SHP77 treated with DMSO at 0.1 percent for 48 hours (cell line): ENCODE measurements at regions not wholly inside any gene's neighbourhood (a gene's known extent, or its start where the extent isn't known, plus 50 kb on each side); places are given as distances from the start of the nearest gene placed in this dataset.
"Not testable (repeated sequence)": the region's sequence is repeated elsewhere in the genome, so short reads cannot be mapped to it uniquely, and the experiment has no call there.

ENCODE experiments used
- DNase-seq: peaks from one replicate; lab custom pipeline; 2025; lab: John Stamatoyannopoulos, UW

DNA sequence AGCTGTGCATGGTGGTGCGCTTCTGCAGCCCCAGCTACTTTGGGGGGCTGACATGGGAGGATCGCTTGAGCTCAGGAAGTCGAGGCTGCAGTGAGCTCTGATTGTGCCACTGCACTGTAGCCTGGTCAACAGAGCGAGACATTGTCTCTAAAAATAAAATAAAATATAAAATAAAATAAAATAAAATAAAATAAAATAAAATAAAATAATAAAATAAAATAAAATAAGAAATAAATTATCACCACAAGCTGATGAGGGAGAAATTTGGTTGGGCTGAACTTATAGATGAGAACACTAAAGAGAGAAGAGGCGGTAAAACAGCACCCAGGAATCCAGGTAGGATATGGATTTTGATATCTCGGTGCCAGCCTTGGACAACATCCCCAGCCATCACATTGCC, 933.7 kb downstream of the NLGN4X start:
- no peak for DNase-seq

DNA sequence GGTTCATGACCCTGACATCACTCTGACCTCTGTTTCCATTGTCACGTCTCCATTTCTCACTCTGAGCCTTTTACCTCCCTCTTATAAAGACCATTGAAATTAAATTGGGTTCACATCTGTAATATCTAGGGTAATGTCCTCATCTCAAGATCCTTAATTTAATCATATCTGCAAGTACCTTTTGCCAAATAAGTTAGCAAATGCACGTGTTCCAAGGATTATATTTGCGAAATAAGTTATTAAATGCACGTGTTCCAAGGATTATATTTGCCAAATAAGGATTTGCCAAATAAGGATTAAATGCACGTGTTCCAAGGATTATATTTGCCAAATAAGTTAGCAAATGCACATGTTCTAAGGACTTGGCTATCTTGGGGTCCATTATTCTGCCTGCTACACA, 938.0 kb downstream of the NLGN4X start:
- no peak for DNase-seq

DNA sequence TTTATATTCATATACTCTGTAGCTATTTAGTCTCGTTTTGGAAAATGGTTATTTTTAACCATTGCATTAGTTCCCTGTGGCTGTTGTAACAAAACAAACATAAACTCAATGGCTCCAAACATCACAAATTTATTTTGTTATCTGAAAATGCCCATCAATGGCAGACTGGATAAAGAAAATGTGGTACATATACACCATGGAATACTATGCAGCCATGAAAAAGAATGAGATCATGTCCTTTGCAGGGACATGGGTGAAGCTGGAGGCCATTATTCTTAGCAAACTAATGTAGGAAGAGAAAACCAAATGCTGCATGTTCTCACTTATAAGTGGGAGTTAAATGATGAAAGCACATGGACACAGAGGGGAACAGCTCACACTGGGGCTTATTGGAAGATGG, 938.7 kb downstream of the NLGN4X start:
- DNase-seq: not testable (repeated sequence)

DNA sequence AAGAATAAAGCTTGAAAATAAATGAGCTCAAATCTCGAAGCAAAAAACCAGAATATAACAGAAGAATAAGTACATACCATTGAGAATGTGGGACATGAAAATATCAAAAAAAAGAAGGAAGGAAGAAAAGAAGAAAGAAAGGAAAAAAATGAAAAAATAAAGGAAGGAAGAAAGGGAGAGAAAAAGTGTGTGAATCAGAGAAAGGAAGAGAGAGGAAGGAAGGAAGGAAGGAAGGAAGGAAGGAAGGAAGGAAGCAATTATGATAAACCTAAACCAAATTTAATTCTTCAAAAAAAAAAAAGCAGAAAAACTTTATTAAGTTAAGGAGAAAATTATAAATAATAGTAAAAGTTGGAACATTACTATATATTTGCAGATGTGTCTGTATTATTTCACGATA, 949.8 kb downstream of the NLGN4X start:
- no peak for DNase-seq

DNA sequence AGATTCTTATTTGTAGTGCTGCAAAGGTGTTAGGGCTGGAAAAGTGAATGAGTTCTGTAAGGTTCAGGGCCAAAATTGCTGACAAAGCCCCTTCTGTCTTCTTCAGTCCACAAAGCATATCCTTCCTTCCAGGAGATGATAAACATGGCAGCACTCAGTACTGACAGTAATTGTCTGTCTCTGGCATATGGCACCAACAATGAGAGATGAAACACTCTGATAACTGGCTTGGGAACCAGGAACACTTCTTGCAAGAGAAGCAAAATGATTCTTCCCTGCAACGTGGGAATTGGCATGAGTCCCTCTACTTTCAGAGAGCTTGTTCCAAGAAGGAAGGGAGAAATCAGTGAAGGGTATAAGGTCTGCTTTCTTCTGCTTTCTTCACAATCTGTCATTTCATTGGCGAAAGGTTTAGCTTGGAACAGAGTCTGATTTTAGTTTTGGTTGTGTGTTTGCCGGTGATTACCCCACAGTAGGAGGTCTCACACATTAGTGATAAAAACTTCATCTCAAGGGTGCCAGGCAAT, 963.3 kb downstream of the NLGN4X start:
- DNase-seq: no peak

DNA sequence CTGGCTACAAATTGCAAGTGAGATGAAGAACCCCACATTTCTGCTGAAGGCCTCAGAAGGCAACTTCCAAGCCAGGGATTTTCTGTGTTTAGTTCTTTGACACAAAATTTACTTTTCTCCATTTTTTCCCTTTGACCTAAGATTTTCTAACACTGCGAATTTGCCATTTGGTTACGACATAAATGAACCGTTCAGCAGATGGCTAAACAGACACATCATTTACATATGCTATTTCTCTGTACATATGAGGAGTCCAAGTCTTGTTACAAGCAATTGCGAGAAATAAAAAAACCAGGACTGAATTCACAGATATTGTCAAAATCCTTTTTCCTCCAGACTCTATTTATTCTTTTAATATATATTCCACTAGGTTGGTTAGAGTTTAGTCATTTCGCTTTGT, 978.6 kb downstream of the NLGN4X start:
- no peak for DNase-seq

DNA sequence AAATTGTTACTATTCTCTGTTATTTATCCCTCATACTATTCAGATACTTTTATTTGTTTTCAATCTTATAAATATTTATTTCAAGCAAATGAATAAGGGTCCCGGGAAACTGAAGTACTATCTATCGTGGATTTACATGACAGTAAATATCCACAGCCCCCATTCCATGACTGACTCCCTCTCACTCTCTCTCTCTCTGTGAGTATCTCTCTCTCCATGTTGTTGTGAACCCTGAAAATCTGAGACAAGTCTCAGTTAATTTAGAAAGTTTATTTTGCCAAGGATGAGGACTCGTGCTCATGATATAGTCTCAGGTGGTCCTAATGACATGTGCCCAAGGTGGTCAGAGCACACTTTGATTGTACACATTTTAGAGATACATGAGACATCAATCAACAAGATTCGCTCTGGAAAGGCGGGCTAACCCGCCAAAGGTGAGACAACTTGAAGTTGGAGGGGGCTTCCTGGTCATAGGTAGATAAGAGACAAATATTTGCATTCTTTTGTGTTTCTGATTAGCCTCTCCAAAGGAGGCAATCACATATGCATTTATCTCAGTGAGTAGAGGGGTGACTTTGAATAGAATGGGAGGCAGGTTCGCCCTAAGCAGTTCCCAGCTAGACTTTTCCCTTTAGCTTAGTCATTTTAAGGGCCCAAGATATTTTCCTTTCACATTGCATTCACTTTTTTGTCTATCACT, 986.4 kb downstream of the NLGN4X start:
- DNase-seq: no peak

DNA sequence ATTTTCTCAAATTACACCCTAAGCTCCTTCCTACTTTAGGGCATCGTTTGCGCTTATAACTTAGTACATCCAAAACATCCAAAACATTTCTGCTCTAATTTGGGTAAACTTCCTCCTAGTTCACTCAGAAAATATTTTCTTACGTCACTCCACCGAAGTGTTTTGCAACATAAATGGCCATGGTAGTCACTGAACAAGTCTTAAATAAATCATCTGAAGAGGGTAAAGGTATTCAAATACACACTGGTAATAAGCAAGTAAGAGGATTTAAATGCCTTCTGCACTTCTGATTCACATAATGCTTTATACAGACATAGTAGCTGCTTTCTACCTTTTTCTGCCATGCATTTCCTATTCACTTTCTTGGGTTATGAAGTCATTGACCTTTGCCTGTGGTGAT, 991.9 kb downstream of the NLGN4X start:
- no peak for DNase-seq

DNA sequence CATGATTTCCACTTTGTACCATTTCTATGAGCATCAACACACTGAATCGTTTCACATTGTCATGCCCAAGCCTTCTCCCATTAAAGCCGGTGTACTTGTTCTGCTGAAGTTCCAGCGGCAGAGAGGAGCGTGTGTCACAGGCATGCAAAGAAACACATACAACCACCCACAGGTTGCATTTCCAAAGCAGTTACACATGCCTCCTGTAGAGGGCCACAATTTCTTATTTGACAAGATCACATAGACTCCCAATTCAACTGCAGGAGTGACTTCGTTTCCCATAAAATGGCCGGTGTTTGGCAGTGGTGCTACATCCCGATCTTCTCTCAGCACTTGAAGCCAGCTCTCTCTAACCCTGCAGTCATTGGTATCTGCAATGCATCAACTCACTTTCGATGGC, 992.6 kb downstream of the NLGN4X start:
- no peak for DNase-seq

DNA sequence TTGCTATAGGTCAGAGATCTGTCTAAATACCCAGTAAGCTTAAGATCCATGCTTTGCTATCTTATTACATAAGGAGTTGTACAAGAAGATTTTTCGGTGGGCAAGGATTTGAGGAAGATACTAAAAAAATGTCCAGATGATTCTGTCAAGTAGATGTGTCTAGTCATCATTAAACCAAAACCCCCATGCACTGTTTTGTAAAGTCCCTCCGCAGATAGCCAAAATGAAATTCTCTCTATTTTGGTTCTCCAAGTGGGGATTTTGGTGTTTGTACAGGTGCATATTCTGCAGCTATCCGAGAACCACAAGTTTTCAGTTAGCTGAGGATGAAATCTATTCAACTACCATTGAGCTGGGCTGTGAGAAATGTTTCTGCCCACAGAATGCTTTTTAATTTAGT, 994.8 kb downstream of the NLGN4X start:
- no peak for DNase-seq

DNA sequence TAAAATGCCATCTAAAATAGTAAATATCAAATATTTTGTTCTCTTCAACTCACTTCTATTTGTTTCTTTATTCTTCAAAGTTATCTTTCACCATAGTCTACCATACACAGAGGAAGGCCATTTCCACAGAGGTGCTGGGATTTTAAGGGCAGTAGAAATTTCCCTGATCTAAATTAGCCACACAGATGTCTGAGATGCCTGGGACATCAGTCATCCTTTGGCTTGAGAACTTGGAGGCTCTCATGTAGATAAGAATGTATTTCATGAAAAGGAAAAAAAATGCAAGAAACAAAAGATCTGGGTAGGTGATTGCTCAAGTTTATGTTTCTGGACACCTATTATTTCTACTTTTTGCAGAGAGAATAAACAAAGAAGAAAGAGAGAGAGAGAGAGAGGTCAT, 1008.2 kb downstream of the NLGN4X start:
- DNase-seq: no peak

DNA sequence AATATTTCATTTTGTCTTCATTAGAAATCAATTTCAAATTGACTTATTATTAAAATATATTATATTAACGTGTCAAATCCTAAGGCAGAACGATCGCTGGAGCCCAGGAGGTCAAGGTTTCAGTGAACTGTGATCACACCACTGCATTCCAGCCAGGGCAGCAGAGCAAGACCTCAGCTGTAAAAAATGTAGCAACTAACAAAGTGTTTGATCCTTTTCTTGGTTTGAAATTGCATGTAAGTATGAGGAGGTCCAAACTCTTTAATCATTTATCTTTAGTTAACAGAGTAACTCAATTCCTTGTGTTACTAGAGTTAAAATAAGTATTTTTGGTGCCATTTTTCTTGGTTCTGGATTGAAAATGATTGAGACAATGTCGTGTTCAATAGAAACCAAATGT, 1033.9 kb downstream of the NLGN4X start:
- DNase-seq: no peak

DNA sequence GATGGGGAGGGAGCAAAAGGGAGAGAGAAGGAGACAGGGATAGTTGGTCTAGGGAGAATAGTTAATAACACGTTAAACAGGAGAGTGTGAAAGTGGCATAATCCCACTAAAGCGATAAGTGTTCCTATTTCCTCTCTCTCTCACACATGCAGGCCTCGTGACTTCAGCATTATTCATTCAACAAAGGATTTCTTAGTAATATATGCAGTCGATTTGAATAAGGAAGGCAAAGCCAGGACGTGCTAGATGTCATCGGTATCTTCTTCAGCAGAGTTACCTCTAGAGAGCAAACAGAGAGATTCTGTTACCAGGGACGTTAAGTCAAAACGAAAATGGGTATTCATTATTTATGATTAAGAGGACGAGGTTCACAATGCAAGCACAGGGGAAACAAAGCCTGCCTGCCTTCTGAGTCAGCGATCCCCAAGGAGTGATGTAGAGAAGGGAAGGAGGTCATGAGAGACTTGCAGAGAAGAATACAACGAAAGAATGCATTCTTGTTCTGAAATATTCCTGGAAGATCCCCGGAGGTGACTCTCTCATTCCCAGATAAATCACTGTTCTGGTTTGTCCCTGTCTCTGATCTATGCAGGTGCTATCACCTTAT, 1048.4 kb downstream of the NLGN4X start:
- no peak for DNase-seq

DNA sequence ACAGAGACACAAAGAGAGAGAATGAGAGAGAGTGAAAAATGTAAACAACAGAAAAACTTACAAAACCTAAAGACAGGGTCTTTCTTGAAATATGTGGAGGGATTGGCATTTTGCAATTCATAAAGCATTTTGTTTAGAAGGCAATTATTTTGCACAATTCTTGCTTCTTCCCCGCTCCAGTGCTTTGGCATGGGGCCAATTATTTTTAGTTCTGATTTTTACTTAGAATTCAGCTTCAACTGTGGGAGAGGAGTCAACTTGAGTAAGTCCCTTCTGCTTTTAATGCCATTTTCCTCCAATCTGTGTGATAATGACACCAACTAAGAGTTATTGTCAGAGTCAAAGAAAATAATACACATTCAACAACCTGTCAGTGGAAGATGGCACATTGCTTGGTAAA, 1051.9 kb downstream of the NLGN4X start:
- no peak for DNase-seq

DNA sequence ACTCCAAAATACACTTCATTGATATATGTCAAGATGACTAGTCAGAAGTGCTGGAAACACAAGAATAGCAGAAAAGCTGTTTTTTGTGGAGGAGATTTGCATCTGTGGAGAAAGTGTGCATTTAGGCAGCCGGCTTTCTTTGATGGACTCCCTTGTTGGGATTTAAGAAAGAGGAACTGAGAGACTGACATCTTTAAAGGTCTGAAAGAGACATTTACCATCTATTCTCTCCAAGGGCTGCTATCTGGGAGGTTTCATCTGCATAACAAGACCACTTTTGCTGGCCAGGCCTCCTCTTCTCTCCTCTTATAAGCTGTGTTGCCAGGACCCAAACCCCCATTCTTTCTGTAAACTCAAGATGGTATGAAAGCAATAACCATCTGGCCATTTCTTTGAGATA, 1065.0 kb downstream of the NLGN4X start:
- DNase-seq: no peak

DNA sequence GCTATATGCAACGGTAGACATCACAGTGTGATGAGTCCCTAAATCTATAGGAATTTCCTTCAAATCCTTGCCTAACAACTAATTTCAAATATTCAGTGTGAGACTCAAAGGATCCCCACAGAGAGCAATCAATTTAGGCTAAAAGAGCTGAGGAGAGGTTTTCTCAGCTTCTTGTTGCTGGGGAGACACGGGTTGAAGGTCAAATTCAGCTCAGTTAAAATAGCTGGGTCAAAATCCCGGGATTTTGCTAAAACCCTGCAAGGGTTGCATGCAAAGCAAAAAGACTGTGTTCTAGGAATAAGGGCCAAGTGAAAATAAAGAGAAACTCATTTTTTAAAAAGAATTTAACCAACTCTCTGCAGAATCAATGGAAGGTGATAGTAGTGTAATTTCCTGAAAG, 1073.4 kb downstream of the NLGN4X start:
- no peak for DNase-seq

DNA sequence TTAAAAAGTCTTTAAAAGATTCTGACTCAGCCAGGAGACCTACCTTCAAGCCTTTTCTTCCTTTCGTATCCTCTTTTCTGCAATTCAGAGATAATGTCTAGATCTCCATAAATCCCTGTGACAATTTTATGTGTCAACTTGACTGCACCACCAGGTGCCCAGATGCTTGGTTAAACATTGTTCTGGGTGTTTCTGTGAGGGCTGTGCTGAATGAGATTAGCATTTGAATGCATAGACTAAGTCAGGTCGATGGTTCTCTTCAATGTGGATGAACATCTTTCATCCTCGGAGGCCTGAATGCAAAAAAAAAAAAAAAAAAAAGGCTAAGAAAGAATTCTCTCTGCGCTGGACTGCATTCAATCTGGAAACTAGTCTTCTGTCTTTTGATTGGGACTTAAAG, 1082.7 kb downstream of the NLGN4X start:
- no peak for DNase-seq

DNA sequence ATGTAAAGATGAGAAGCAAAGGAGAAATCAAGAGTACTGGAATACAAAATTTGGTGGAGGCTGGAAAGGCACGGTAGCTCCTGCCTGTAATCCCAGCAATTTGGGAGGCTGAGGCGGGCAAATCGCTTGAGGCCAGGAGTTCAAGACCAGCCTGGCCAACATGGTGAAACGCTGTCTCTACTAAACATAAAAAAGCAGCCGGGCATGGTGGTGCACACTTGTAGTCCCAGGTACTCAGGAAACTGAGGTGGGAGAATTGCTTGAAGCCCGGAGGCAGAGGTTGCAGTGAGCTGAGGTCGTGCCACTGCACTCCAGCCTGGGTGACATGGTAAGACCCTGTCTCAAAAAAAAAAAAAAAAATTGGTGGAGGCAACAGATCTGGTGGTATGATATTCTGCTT, 1086.0 kb downstream of the NLGN4X start:
- DNase-seq: no peak

DNA sequence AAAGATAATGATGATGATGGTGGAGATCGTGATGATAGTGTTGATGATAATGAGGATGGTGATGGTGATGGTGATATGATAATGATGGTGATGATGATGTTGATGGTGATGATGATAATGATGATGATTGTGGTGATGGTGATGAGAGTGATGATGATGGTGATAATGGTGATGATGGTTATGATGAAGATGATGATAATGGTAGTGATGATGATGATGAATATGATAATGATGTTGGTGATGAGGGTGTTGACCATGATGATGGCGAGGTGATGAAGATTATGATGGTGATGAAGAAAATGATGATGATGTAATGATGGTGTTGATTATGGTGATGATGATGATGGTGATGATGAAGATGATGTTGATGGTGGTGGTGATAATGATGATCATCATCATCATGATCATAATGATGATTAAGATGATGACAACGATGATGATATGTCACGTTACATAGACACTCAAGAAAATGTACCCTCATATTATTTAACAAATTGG, 1106.4 kb downstream of the NLGN4X start:
- no peak for DNase-seq

DNA sequence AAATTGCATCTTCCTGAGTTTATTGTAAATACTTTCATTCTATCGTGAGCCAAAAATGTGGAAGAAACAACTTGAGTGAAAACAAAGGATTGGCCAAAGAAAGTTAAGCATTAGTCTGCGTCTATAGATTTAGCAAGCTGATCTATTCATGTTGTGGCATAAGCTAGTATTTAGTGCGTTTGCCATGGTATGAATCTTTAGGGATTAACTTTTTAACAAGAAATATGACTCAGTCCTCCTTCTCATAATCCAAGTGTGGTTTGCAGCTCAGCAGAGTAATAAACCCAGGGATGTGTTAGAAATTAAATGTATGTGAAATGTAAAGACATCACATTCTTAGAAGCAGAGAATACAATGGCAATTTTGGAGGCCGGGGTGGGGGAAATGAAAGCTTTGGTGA, 1110.9 kb downstream of the NLGN4X start:
- no peak for DNase-seq

DNA sequence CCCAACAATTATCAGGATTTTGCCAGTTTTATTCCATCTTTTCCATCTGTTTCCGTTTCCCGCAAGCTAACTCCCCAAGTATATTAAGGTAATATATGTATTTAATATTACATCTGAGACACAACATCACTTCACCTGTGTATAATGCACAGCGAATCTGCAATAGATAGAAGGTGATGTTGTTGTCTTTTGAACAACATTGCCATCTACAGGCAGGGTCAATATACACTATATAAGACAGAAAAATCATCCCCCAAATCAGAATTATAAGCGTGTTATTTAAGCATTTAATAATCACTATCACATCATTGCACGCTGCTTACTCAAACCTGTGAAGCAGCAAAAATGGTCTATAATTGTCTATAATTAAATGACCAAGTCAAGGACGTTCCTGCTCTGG, 1115.5 kb downstream of the NLGN4X start:
- DNase-seq: no peak

DNA sequence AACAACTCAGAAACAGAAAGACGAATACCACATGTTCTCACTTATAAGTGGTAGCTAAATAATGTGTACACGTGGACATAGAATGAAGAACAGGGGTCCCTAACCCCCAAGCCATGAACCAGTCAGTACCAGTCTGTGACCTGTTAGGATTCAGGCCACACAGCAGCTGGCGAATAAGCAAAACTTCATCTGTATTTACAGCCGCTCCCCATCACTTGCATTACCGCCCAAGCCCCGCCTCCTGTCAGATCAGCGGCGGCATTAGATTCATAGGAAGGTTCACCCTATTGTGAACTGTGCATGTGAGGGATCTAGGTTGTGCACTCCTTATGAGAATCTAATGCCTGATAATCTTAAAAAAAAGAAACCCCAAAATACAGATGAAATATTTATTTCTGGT, 1128.7 kb downstream of the NLGN4X start:
- DNase-seq: no peak

DNA sequence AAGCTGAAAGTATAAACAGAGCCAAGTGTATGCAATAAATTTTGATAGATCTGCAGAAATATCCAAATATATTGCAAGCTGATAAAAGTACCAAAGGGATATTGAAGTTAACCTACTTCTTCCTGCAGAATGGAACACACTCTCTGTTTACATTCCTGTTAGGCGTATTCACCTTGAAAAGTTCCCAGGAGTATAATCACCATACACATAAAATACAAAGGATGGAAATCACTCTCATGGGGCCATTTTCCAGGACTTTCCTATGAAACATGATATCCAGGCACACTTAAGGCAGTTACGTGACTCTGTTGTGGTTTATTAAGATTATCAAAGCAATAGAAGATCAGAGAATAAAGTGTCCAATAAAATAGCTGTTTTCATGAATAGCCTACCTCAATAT, 1142.3 kb downstream of the NLGN4X start:
- DNase-seq: no peak

DNA sequence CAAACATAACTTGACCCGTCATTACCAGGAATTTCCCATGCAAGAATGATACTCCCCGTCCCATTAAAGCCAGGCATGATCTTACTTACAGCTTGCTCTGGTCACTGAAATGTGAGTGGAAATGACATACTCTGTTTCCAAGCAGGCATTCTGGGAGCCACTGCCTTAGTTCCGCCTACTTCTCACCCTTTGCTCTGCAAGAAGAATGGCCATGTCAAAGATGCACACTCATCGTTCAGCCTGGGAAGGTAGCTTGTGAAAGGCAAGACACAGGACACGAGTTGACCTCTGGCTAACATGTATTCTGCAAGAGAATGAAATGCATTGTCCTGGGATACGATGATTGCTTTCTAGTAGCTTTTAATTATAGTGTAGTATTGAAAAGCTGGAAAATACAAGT, 1144.4 kb downstream of the NLGN4X start:
- no peak for DNase-seq
